ENCODE measurements at regions not wholly inside any gene's neighbourhood (a gene's known extent, or its start where the extent isn't known, plus 50 kb on each side); places are given as distances from the start of the nearest gene placed in this dataset.

DNA sequence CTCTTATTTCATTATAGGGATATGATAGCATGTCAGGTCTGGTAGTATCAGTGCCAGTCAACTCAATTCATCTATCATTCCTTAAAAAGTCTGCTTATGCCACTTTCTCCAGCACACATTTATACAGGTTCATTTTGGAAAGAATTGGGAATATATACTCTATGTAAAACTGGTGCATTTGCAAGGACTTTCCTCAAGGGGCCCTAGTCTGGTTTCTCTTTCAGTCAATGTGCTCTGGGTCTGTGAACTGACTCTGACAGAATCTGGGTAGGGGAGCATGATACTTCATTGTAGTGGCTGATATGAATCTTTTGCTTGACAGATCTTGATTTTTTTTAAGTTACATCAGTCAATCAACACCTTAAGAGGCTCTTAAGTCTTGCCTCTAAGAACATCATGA, 313.9 kb downstream of the HTR1A start:
- H3K27ac ChIP-seq: no peak overlapping the region
- TF ChIP-seq, protein P1, sequence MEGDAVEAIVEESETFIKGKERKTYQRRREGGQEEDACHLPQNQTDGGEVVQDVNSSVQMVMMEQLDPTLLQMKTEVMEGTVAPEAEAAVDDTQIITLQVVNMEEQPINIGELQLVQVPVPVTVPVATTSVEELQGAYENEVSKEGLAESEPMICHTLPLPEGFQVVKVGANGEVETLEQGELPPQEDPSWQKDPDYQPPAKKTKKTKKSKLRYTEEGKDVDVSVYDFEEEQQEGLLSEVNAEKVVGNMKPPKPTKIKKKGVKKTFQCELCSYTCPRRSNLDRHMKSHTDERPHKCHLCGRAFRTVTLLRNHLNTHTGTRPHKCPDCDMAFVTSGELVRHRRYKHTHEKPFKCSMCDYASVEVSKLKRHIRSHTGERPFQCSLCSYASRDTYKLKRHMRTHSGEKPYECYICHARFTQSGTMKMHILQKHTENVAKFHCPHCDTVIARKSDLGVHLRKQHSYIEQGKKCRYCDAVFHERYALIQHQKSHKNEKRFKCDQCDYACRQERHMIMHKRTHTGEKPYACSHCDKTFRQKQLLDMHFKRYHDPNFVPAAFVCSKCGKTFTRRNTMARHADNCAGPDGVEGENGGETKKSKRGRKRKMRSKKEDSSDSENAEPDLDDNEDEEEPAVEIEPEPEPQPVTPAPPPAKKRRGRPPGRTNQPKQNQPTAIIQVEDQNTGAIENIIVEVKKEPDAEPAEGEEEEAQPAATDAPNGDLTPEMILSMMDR (IDR thresholded peaks at IDR 0.05): no peak

GRCh38 chr5:63629951-63630630, 332.2 kb downstream of the HTR1A start:
- no peak overlapping the region for H3K27ac ChIP-seq
- no peak for TF ChIP-seq ZFX (IDR thresholded peaks at IDR 0.05; ENCODE audit: borderline replicate concordance)
- TF ChIP-seq, protein P1 (IDR thresholded peaks at IDR 0.05): no peak

GRCh38 chr5:63613442-63613841, 348.8 kb downstream of the HTR1A start:
- H3K27ac ChIP-seq: no peak overlapping the region
- TF ChIP-seq, protein P1 (IDR thresholded peaks at IDR 0.05): no peak

DNA sequence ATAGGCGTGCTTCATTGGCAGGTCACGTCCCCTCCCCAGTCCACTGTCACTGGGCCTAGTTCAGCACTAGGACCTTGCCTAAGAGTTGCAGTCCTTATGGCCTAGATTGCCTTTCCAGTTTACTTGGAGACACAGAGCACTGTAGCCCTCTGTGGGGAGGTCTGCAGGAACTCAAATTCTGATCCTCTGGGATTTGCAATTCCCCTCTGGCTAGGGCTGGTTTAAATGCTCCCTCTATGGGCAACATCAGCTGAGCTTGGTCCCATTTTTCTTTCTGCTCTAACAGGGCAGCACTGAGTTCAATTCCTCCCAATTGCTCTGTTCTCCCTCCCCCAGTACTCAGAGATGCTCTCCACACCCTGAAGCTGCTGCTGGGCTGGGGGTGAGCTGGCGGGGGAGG, 358.2 kb downstream of the HTR1A start:
- H3K27ac ChIP-seq: no peak overlapping the region
- TF ChIP-seq, protein P1 (IDR thresholded peaks at IDR 0.05): no peak
- no peak for TF ChIP-seq ZFX (IDR thresholded peaks at IDR 0.05; ENCODE audit: borderline replicate concordance)

- H3K27ac ChIP-seq: no peak overlapping the region
- TF ChIP-seq, protein P1 (IDR thresholded peaks at IDR 0.05): no peak
- no peak for TF ChIP-seq ZFX (IDR thresholded peaks at IDR 0.05; ENCODE audit: borderline replicate concordance)
Measured at GRCh38 chr5:63602971-63603370, 359.3 kb downstream of the HTR1A start.

- no peak overlapping the region for H3K27ac ChIP-seq
- no peak for TF ChIP-seq ZFX (IDR thresholded peaks at IDR 0.05; ENCODE audit: borderline replicate concordance)
- TF ChIP-seq, protein P1 (IDR thresholded peaks at IDR 0.05): no peak
Measured at GRCh38 chr5:63596254-63596653, 366.0 kb downstream of the HTR1A start.

- H3K27ac ChIP-seq: no peak overlapping the region
- TF ChIP-seq ZFX (IDR thresholded peaks at IDR 0.05; ENCODE audit: borderline replicate concordance): no peak
- TF ChIP-seq, protein P1 (IDR thresholded peaks at IDR 0.05): no peak
Measured at GRCh38 chr5:63573380-63573779, 388.9 kb downstream of the HTR1A start.

All from 22Rv1 (cell line).